SK-N-SH treated with all-trans-retinoic acid at 6 μM for 48 hours (cell line): ENCODE measurements at regions not wholly inside any gene's neighbourhood (a gene's known extent, or its start where the extent isn't known, plus 50 kb on each side); places are given as distances from the start of the nearest gene placed in this dataset.

Experiments used
- BACH2 ChIP-seq: fragments of 250-450 bp; sonication (Bioruptor Pico); IDR thresholded peaks from 2 replicates; pipeline ENCODE4 v1.9.0; 2021; ENCODE audit warnings: mild to moderate bottlenecking, borderline replicate concordance
- SNAI2 ChIP-seq: fragments of 250-450 bp; sonication (Bioruptor Pico); IDR thresholded peaks from 2 replicates; pipeline ENCODE4 v1.5.0; 2020; ENCODE audit warnings: mild to moderate bottlenecking, moderate library complexity
- ZFP30 ChIP-seq: fragments of 450-650 bp; formaldehyde crosslinking; IDR thresholded peaks from 2 replicates; pipeline ENCODE4 v1.5.0; 2022; ENCODE audit warnings: mild to moderate bottlenecking, moderate library complexity
- ZNF565 ChIP-seq: fragments of 450-650 bp; formaldehyde crosslinking; conservative IDR thresholded peaks from 2 replicates; pipeline ENCODE4 v1.5.0; 2020; ENCODE audit warnings: low read depth, mild to moderate bottlenecking, moderate library complexity
- ZNF70 ChIP-seq: fragments of 450-650 bp; formaldehyde crosslinking; IDR thresholded peaks from 2 replicates; pipeline ENCODE4 v1.5.0; 2020; ENCODE audit warnings: mild to moderate bottlenecking, moderate library complexity
- TF ChIP-seq, protein P1 (sequence below): fragments of 250-450 bp; sonication (Bioruptor Pico); IDR thresholded peaks from 2 replicates; pipeline ENCODE4 v1.8.0; 2020; ENCODE audit warnings: mild to moderate bottlenecking, moderate library complexity, borderline replicate concordance
- TF ChIP-seq, protein P2 (sequence below): fragments of 250-450 bp; sonication (Bioruptor Pico); IDR thresholded peaks from 2 replicates; pipeline ENCODE4 v1.8.0; 2021; ENCODE audit warnings: low read depth, mild to moderate bottlenecking, moderate library complexity, borderline replicate concordance
- TF ChIP-seq, protein P3 (sequence below): fragments of 250-450 bp; sonication (Bioruptor Pico); IDR thresholded peaks from 2 replicates; pipeline ENCODE4 v1.5.1; 2020; ENCODE audit warnings: low read depth, mild to moderate bottlenecking, moderate library complexity

DNA sequence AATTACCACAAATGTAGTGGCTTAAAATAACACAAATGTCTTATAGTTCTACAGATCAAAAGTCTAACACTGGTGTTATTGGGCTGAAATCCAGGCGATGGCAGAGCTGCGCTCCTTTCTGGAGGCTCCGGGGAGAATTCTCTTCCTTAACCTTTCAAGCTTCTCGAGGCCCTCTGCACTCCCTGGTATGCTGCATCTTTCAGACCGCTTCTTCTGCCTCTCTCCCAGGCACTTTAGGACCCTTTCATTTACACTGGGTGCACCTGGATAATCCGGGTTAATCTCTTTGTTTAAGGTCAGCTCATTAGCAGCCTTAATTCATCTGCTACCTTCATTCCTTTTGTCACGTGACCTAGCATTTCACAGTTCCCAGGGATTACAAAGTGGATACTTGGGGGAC, 211.3 kb upstream of the RFC3 start:
- TF ChIP-seq, protein P1, sequence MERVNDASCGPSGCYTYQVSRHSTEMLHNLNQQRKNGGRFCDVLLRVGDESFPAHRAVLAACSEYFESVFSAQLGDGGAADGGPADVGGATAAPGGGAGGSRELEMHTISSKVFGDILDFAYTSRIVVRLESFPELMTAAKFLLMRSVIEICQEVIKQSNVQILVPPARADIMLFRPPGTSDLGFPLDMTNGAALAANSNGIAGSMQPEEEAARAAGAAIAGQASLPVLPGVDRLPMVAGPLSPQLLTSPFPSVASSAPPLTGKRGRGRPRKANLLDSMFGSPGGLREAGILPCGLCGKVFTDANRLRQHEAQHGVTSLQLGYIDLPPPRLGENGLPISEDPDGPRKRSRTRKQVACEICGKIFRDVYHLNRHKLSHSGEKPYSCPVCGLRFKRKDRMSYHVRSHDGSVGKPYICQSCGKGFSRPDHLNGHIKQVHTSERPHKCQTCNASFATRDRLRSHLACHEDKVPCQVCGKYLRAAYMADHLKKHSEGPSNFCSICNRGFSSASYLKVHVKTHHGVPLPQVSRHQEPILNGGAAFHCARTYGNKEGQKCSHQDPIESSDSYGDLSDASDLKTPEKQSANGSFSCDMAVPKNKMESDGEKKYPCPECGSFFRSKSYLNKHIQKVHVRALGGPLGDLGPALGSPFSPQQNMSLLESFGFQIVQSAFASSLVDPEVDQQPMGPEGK (CRISPR knock-in tag): no peak
- TF ChIP-seq ZFP30 (no peak), SNAI2 (CRISPR knock-in tag) (no peak), ZNF70 (CRISPR knock-in tag) (no peak), ZNF565 (no peak), BACH2 (CRISPR knock-in tag) (no peak)
- TF ChIP-seq, protein P2, sequence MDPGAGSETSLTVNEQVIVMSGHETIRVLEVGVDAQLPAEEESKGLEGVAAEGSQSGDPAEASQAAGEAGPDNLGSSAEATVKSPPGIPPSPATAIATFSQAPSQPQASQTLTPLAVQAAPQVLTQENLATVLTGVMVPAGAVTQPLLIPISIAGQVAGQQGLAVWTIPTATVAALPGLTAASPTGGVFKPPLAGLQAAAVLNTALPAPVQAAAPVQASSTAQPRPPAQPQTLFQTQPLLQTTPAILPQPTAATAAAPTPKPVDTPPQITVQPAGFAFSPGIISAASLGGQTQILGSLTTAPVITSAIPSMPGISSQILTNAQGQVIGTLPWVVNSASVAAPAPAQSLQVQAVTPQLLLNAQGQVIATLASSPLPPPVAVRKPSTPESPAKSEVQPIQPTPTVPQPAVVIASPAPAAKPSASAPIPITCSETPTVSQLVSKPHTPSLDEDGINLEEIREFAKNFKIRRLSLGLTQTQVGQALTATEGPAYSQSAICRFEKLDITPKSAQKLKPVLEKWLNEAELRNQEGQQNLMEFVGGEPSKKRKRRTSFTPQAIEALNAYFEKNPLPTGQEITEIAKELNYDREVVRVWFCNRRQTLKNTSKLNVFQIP (CRISPR knock-in tag): no peak
- TF ChIP-seq, protein P3, sequence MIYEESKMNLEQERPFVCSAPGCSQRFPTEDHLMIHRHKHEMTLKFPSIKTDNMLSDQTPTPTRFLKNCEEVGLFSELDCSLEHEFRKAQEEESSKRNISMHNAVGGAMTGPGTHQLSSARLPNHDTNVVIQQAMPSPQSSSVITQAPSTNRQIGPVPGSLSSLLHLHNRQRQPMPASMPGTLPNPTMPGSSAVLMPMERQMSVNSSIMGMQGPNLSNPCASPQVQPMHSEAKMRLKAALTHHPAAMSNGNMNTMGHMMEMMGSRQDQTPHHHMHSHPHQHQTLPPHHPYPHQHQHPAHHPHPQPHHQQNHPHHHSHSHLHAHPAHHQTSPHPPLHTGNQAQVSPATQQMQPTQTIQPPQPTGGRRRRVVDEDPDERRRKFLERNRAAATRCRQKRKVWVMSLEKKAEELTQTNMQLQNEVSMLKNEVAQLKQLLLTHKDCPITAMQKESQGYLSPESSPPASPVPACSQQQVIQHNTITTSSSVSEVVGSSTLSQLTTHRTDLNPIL (CRISPR knock-in tag): no peak
